Right lobe of liver (tissue), 4 donors: ENCODE measurements at regions not wholly inside any gene's neighbourhood (a gene's known extent, or its start where the extent isn't known, plus 50 kb on each side); places are given as distances from the start of the nearest gene placed in this dataset.

Experiments used
- POLR2A ChIP-seq: fragments of 450-650 bp; IDR thresholded peaks from one replicate; pipeline ENCODE4 v1.6.1; 2017; ENCODE audit warnings: antibody characterized with exemption, mild to moderate bottlenecking
- TF ChIP-seq, protein P1 (sequence below), 4 donors: fragments of 200-600 bp in 3 of 4; fragments of 450-650 bp in 1 of 4; IDR thresholded peaks; one replicate each; pipeline versions ENCODE4 v1.5.1 to v1.8.0; 2016 to 2022; ENCODE audit warnings: antibody characterized with exemption in 4 of 4, mild to moderate bottlenecking in 2 of 4
- donor health status: DM: no; HTN: no; CAD: no.
- donor health status: DM: no; HTN: no; CAD: no.
- donor health status: DM: no; HTN: yes; CAD: no.

GRCh38 chr18:23355206-23355605, 97.9 kb upstream of the RIOK3 start:
- TF ChIP-seq, protein P1, sequence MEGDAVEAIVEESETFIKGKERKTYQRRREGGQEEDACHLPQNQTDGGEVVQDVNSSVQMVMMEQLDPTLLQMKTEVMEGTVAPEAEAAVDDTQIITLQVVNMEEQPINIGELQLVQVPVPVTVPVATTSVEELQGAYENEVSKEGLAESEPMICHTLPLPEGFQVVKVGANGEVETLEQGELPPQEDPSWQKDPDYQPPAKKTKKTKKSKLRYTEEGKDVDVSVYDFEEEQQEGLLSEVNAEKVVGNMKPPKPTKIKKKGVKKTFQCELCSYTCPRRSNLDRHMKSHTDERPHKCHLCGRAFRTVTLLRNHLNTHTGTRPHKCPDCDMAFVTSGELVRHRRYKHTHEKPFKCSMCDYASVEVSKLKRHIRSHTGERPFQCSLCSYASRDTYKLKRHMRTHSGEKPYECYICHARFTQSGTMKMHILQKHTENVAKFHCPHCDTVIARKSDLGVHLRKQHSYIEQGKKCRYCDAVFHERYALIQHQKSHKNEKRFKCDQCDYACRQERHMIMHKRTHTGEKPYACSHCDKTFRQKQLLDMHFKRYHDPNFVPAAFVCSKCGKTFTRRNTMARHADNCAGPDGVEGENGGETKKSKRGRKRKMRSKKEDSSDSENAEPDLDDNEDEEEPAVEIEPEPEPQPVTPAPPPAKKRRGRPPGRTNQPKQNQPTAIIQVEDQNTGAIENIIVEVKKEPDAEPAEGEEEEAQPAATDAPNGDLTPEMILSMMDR (IDR thresholded peaks at IDR 0.05): no peak
- no peak for TF ChIP-seq POLR2A
